Neural cell (in vitro differentiated cells): ENCODE measurements at regions not wholly inside any gene's neighbourhood (a gene's known extent, or its start where the extent isn't known, plus 50 kb on each side); places are given as distances from the start of the nearest gene placed in this dataset.
"Not testable (repeated sequence)": the region's sequence is repeated elsewhere in the genome, so short reads cannot be mapped to it uniquely, and the experiment has no call there.

Experiments
- EP300 ChIP-seq: fragments of 450-650 bp; conservative IDR thresholded peaks from 2 replicates; pipeline ENCODE4 v1.6.1; 2014; ENCODE audit warnings: antibody characterized with exemption, mild to moderate bottlenecking, moderate library complexity; ENCODE audit not compliant: poor library complexity, severe bottlenecking
- EZH2 ChIP-seq: fragments of 200-600, 300-800 bp; shearing (Covaris generic), sonication (generic); IDR thresholded peaks from 2 replicates; pipeline ENCODE4 v1.6.1; 2014; ENCODE audit warnings: antibody characterized with exemption, low read length, borderline replicate concordance, mild to moderate bottlenecking; ENCODE audit not compliant: insufficient read depth, poor library complexity, severe bottlenecking
- MXI1 ChIP-seq: fragments of 450-650 bp; conservative IDR thresholded peaks from 2 replicates; pipeline ENCODE4 v1.6.1; 2014; ENCODE audit warnings: antibody characterized with exemption, mild to moderate bottlenecking; ENCODE audit not compliant: poor library complexity, severe bottlenecking
- POLR2AphosphoS5 ChIP-seq: IDR thresholded peaks from 2 replicates; pipeline ENCODE4 v1.6.1; 2012
- RAD21 ChIP-seq: fragments of 450-650 bp; conservative IDR thresholded peaks from 2 replicates; pipeline ENCODE4 v1.6.1; 2014; ENCODE audit warnings: antibody characterized with exemption, mild to moderate bottlenecking, moderate library complexity
- SMC3 ChIP-seq: fragments of 450-650 bp; conservative IDR thresholded peaks from 2 replicates; pipeline ENCODE4 v1.6.1; 2014; ENCODE audit warnings: antibody characterized with exemption, mild to moderate bottlenecking, moderate library complexity; ENCODE audit not compliant: poor library complexity
- TAF1 ChIP-seq: IDR thresholded peaks from 2 replicates; pipeline ENCODE4 v1.6.1; 2012; ENCODE audit warnings: low read depth
- TF ChIP-seq, protein P1 (sequence below): fragments of 450-650 bp; IDR thresholded peaks from 2 replicates; pipeline ENCODE4 v1.5.1; 2014; ENCODE audit warnings: antibody characterized with exemption, mild to moderate bottlenecking, moderate library complexity; ENCODE audit not compliant: poor library complexity, severe bottlenecking
- TF ChIP-seq, protein P2 (sequence below): IDR thresholded peaks from 2 replicates; pipeline ENCODE4 v1.6.1; 2012; ENCODE audit warnings: borderline replicate concordance

DNA sequence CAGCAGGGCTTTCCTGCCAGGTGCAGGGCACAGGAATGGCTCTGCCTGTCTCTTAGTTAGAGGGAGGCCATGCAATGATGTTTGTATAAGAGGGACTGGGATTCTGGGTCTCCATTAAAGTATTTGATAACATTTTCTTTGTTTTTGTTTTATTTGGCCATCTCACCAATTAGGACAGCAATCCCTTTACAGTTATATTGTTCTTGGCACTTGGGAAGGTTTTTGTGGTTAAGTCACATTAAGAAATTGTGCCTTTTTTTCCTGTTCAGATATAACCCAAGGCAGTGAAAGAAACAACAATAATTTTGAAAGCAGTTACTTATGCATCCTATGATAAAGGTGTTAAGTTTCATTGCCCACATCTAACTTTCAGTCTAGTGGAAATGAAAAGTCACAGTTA, 237.4 kb upstream of the PRSS58 start:
- TF ChIP-seq, protein P1, sequence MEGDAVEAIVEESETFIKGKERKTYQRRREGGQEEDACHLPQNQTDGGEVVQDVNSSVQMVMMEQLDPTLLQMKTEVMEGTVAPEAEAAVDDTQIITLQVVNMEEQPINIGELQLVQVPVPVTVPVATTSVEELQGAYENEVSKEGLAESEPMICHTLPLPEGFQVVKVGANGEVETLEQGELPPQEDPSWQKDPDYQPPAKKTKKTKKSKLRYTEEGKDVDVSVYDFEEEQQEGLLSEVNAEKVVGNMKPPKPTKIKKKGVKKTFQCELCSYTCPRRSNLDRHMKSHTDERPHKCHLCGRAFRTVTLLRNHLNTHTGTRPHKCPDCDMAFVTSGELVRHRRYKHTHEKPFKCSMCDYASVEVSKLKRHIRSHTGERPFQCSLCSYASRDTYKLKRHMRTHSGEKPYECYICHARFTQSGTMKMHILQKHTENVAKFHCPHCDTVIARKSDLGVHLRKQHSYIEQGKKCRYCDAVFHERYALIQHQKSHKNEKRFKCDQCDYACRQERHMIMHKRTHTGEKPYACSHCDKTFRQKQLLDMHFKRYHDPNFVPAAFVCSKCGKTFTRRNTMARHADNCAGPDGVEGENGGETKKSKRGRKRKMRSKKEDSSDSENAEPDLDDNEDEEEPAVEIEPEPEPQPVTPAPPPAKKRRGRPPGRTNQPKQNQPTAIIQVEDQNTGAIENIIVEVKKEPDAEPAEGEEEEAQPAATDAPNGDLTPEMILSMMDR, result not testable (repeated sequence)
- TF ChIP-seq RAD21, EP300, POLR2AphosphoS5, EZH2, MXI1, SMC3, TAF1: not testable (repeated sequence)
- TF ChIP-seq, protein P2, sequence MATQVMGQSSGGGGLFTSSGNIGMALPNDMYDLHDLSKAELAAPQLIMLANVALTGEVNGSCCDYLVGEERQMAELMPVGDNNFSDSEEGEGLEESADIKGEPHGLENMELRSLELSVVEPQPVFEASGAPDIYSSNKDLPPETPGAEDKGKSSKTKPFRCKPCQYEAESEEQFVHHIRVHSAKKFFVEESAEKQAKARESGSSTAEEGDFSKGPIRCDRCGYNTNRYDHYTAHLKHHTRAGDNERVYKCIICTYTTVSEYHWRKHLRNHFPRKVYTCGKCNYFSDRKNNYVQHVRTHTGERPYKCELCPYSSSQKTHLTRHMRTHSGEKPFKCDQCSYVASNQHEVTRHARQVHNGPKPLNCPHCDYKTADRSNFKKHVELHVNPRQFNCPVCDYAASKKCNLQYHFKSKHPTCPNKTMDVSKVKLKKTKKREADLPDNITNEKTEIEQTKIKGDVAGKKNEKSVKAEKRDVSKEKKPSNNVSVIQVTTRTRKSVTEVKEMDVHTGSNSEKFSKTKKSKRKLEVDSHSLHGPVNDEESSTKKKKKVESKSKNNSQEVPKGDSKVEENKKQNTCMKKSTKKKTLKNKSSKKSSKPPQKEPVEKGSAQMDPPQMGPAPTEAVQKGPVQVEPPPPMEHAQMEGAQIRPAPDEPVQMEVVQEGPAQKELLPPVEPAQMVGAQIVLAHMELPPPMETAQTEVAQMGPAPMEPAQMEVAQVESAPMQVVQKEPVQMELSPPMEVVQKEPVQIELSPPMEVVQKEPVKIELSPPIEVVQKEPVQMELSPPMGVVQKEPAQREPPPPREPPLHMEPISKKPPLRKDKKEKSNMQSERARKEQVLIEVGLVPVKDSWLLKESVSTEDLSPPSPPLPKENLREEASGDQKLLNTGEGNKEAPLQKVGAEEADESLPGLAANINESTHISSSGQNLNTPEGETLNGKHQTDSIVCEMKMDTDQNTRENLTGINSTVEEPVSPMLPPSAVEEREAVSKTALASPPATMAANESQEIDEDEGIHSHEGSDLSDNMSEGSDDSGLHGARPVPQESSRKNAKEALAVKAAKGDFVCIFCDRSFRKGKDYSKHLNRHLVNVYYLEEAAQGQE, result not testable (repeated sequence)
